ENCODE measurements at regions not wholly inside any gene's neighbourhood (a gene's known extent, or its start where the extent isn't known, plus 50 kb on each side); places are given as distances from the start of the nearest gene placed in this dataset.

DNA sequence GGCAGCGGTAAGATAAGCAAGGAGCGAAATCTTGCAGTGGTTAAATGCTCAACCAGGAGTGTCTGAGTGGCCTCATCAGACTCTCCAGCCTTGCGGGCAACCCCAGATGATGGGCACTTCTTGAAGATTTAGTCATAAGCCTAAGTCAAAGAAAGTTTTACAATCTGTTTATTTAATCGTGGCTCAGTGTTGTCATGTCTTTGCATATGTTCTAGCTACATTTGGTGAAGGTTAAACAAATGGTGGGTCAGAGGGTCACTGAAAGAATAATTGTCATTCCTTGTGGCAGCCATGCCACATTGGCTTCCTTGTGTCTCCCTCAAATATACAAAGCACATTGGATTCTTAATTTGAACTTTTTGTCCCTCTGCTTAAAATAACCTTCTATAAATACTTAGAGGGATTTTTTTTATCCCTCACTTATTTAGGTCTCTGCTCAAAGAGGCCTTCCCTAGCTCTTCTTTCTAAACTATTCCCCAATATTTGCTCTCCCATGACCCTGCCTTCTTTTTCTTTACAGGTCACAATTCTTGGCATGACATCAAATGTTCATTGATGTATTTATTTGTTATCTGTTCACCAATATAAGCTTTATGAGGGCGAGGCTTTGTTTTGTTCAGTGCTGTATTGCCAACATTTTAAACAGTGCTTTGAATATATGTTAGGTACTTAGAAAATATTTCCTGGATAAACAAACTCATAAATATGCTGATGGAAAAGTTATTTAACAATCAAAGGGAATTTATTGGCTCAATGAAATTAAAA lies 68.7 kb downstream of the NEUROD6 start:
- TF ChIP-seq, protein P1, sequence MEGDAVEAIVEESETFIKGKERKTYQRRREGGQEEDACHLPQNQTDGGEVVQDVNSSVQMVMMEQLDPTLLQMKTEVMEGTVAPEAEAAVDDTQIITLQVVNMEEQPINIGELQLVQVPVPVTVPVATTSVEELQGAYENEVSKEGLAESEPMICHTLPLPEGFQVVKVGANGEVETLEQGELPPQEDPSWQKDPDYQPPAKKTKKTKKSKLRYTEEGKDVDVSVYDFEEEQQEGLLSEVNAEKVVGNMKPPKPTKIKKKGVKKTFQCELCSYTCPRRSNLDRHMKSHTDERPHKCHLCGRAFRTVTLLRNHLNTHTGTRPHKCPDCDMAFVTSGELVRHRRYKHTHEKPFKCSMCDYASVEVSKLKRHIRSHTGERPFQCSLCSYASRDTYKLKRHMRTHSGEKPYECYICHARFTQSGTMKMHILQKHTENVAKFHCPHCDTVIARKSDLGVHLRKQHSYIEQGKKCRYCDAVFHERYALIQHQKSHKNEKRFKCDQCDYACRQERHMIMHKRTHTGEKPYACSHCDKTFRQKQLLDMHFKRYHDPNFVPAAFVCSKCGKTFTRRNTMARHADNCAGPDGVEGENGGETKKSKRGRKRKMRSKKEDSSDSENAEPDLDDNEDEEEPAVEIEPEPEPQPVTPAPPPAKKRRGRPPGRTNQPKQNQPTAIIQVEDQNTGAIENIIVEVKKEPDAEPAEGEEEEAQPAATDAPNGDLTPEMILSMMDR (IDR thresholded peaks at IDR 0.05) = no peak
- no peak for TF ChIP-seq EP300 (IDR thresholded peaks at IDR 0.05; ENCODE audit: low read depth)
- no peak for TF ChIP-seq POLR2AphosphoS5 (IDR thresholded peaks at IDR 0.05)
